NCI-H345 (cell line): ENCODE measurements at regions not wholly inside any gene's neighbourhood (a gene's known extent, or its start where the extent isn't known, plus 50 kb on each side); places are given as distances from the start of the nearest gene placed in this dataset.

ENCODE experiments used
- DNase-seq: peaks from one replicate; lab custom pipeline; 2025; lab: John Stamatoyannopoulos, UW

- DNase-seq, result no peak
Observed at GRCh38 chr2:39514825-39515224, 77.7 kb upstream of the MAP4K3 start.

- no peak for DNase-seq
Observed at GRCh38 chr2:39515273-39515896, 78.3 kb upstream of the MAP4K3 start.

GRCh38 chr2:39515897-39516346, 78.8 kb upstream of the MAP4K3 start:
- DNase-seq, result no peak

GRCh38 chr2:39516347-39517101, 79.4 kb upstream of the MAP4K3 start:
- peak; percentile 35 for DNase-seq

GRCh38 chr2:39517102-39517436, 80.0 kb upstream of the MAP4K3 start:
- no peak for DNase-seq

GRCh38 chr2:39517622-39518021, 80.5 kb upstream of the MAP4K3 start:
- no peak for DNase-seq

- no peak for DNase-seq
Observed at GRCh38 chr2:39519886-39520285, 82.8 kb upstream of the MAP4K3 start.

- DNase-seq, result no peak
Observed at GRCh38 chr2:39521876-39522517, 84.9 kb upstream of the MAP4K3 start.

- no peak for DNase-seq
Observed at GRCh38 chr2:39522518-39522877, 85.4 kb upstream of the MAP4K3 start.

GRCh38 chr2:39523308-39524044, 86.4 kb upstream of the MAP4K3 start:
- DNase-seq, result no peak

- no peak for DNase-seq
Observed at GRCh38 chr2:39524061-39524460, 87.0 kb upstream of the MAP4K3 start.

- no peak for DNase-seq
Observed at GRCh38 chr2:39524756-39525635, 87.9 kb upstream of the MAP4K3 start.

- DNase-seq, result no peak
Observed at GRCh38 chr2:39525636-39526412, 88.7 kb upstream of the MAP4K3 start.

- DNase-seq, result no peak
Observed at GRCh38 chr2:39528701-39529100, 91.6 kb upstream of the MAP4K3 start.

- no peak for DNase-seq
Observed at GRCh38 chr2:39529836-39530235, 92.8 kb upstream of the MAP4K3 start.

- no peak for DNase-seq
Observed at GRCh38 chr2:39530411-39530866, 93.4 kb upstream of the MAP4K3 start.

GRCh38 chr2:39531220-39531777, 94.2 kb upstream of the MAP4K3 start:
- DNase-seq, result no peak

- no peak for DNase-seq
Observed at GRCh38 chr2:39532933-39533332, 95.8 kb upstream of the MAP4K3 start.

GRCh38 chr2:39534095-39534711, 97.1 kb upstream of the MAP4K3 start:
- no peak for DNase-seq

GRCh38 chr2:39535636-39536185, 98.6 kb upstream of the MAP4K3 start:
- DNase-seq, result no peak
